ENCODE measurements at regions not wholly inside any gene's neighbourhood (a gene's known extent, or its start where the extent isn't known, plus 50 kb on each side); places are given as distances from the start of the nearest gene placed in this dataset.

DNA sequence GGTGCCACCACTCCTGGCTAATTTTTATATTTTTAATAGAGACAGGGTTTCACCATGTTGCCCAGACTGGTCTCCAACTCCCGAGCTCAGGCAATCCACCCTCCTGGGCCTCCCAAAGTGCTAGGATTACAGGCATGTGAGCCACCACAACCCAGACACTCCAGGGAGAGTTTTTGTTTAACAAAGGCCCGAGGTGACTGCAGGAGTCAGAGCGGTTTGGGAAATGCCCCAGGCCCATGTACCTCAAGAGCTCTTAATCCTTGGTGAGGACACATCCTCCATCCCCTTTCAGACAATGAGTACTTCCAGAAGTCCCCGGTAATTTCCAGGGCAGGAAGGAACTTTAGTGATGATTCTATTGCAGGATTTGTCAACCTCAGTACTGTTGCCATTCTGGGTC is 176.0 kb downstream of the ESRRB start:
- Histone ChIP-seq H4K20me1 (no peaks in the 10 kb centered on the region), H3K4me3 (no peak overlapping the region), H3K9ac (no peak overlapping the region), H3K4me1 (no peaks in the 10 kb centered on the region), H3K36me3 (no peaks in the 10 kb centered on the region), H3K9me3 (replicated peaks in 1 of 11) (no peaks in the 10 kb centered on the region), H3K4me2 (no peak overlapping the region), H3K27ac (no peak overlapping the region), H3K27me3 (no peaks in the 10 kb centered on the region)
- no peak for TF ChIP-seq Cebpa-rat (IDR thresholded peaks at IDR 0.05)

DNA sequence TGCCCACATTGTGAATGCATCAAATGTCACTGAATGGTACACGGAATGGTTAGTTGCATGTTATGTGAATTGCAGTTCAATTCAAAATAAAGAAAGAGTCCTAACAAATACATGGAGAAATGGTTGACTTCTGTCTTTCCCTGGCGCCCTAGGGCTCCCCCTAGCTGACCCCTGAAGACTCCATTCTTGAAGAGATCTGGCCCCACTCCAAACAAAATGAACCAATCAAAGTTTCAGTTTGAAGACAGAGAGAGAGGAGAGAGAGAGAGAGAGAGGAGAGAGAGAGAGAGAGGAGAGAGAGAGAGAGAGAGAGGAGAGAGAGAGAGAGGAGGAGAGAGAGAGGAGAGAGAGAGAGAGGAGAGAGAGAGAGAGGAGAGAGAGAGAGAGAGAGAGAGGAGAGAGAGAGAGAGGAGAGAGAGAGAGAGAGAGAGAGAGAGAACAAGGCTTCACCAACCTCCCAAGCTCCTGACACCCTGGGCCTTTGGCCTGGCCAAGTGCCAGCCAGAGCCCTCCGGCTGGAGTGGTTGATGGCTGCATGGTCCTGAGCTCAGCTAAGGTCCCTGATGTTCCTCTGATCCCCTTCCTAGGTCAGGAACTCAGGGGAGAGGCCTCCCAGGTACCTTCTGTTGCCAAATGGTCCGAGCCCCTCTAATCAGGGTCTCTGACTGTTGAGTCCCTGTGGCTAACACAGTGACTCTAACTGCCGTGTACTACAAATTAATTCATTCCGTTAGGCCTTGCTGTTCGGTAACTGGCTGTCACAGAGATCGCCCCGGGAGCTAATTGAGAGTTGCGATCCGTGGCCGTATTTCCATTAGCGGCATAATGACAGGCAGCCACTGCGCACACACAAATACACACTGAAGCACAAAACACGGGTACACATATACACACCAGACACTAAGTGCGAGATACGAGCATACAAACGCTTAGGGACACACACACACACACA is 188.8 kb downstream of the ESRRB start:
- Histone ChIP-seq H3K4me1 (no peaks in the 10 kb centered on the region), H3K4me2 (no peak overlapping the region), H3K27me3 (no peaks in the 10 kb centered on the region), H3K9me3 (replicated peaks in 1 of 11) (peaks cover 7 to 20% (median 10%) of the 10 kb centered on the region in 11 experiments; a peak in 18 of 22 replicates), H4K20me1 (no peaks in the 10 kb centered on the region), H3K36me3 (no peaks in the 10 kb centered on the region), H3K27ac (no peak overlapping the region), H3K4me3 (no peak overlapping the region), H3K9ac (no peak overlapping the region)
- no peak for TF ChIP-seq Cebpa-rat (IDR thresholded peaks at IDR 0.05)

DNA sequence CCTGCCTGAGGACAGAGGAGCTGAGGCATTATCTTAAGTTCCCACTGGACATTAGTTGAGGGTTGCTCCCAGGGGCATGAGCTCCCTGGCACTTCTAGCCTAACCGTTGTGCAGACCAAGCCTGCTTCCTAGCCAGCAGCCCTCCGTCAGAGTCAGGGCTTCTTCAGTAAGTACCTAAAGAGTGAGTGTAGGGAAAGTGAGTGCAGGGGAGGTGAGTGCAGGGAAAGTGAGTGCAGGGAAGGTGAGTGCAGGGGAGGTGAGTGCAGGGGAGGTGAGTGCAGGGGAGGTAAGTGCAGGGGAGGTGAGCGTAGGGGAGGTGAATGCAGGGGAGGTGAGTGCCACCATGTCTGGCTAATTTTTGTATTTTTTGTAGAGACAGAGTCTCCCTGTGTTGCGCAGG is 190.5 kb downstream of the ESRRB start:
- Histone ChIP-seq H3K36me3 (no peaks in the 10 kb centered on the region), H4K20me1 (no peaks in the 10 kb centered on the region), H3K27ac (no peak overlapping the region), H3K9ac (no peak overlapping the region), H3K27me3 (no peaks in the 10 kb centered on the region), H3K4me2 (no peak overlapping the region), H3K4me3 (no peak overlapping the region), H3K4me1 (no peaks in the 10 kb centered on the region), H3K9me3 (replicated peaks in 1 of 11) (peaks cover 9 to 28% (median 14%) of the 10 kb centered on the region in 11 experiments; a peak in 18 of 22 replicates)
- no peak for TF ChIP-seq Cebpa-rat (IDR thresholded peaks at IDR 0.05)

DNA sequence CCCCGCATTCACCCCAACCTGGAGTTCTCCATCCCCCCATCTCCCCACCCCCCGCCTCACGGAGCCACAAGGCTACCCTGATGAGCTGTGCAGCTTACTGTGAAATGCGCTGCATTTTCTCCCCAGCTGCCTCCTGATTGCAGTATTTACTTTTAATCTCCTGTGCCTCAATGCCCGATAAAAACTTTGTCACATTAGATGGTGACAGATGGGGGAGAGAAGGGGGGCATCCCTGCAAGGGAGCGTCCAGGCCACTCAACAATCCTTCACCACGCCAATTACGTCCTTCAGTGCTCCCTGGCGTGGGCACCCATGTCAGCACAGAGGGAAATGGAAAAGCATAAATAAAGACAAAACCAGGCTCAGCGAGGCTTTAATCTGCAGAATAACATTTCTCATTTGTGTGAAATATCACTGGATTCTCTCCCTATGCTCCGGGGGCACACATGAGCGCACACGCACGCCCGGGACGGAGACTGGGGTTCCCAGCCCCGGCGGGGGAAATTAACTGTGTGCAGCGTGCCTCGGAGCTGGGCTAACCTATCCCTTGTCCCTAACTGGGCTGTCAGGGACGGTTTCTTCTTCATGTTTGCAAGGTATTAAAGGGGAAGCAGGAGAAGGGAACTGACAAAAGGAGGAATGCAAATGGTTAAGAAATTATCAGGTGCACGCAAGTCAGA is 186.7 kb upstream of the VASH1 start:
- no peaks in the 10 kb centered on the region for H3K27me3 ChIP-seq

DNA sequence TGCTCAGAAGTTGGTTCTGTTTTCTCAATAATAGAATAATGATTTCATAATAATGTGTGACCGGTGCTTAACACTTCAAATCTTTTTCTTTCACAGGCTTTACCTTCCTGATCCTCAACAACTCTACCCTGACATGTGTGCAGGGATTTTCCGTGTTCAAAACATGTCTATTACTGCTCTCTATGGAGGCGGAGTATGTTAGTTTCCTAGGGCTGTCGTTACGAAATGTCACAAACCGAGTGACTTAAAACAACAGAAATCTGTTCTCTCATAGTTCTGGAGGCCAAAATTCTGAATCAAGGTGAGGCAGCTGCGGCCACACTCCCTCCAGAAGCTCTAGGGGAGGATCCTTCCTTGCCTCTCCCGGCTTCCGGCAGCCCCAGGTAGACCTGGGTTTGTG is 186.2 kb upstream of the VASH1 start:
- Histone ChIP-seq H3K27ac (no peak overlapping the region), H3K9ac (no peak overlapping the region), H3K27me3 (no peaks in the 10 kb centered on the region), H4K20me1 (no peaks in the 10 kb centered on the region; a peak in 1 of 22 replicates), H3K36me3 (no peaks in the 10 kb centered on the region), H3K4me3 (no peak overlapping the region), H3K9me3 (replicated peaks in 1 of 11) (peaks cover 0 to 10% (median 1%) of the 10 kb centered on the region in 11 experiments; a peak in 7 of 22 replicates), H3K4me1 (no peaks in the 10 kb centered on the region), H3K4me2 (no peak overlapping the region)
- TF ChIP-seq Cebpa-rat (IDR thresholded peaks at IDR 0.05), result no peak

More for the DNA sequence above, 186.7 kb upstream of the VASH1 start:
- TF ChIP-seq Cebpa-rat (IDR thresholded peaks at IDR 0.05), result no peak
- no peaks in the 10 kb centered on the region for H3K36me3 ChIP-seq
- no peaks in the 10 kb centered on the region; a peak in 1 of 22 replicates for H4K20me1 ChIP-seq
- no peak overlapping the region for H3K27ac ChIP-seq
- no peak overlapping the region for H3K4me3 ChIP-seq
- H3K4me2 ChIP-seq, result no peak overlapping the region
- no peaks in the 10 kb centered on the region for H3K4me1 ChIP-seq
- H3K9ac ChIP-seq, result no peak overlapping the region
- peaks cover under 1 to 15% (median 6%) of the 10 kb centered on the region in 11 experiments; a peak in 16 of 22 replicates for H3K9me3 ChIP-seq (replicated peaks in 1 of 11)

DNA sequence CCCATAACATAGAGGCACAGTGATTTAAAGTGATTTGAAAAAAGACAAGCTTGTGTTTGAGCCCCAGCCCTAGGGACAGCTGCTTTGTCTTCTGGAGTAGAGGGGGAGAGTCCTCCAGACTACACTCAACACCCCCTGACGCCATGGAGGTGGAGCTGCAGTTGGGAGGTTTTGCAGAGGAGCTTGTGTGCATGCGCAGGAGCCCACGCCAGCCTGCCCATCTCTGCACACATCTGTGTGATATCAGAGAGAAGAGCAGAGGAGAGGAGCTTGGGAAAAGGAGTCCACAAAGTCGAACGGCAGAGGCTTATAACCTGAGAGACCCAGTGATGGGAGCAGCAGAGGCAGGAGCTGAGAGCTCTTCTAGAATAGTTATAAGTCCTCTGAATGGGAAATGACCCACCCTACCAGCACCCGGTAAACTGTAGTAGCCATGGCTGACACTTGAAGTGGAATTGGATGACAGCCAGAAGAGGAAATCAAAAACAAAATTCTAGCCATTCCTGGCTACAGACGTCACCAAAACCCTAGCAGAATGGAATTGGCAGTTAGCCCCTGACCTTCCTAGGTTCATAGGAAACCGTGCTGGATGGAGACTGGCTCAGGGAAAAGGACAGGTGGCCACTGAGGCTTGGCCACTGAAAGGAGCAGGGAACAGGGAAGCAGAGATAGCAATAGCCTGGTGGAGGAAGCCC is 185.1 kb upstream of the VASH1 start:
- no peaks in the 10 kb centered on the region; a peak in 1 of 22 replicates for H4K20me1 ChIP-seq
- no peak overlapping the region for H3K27ac ChIP-seq
- H3K27me3 ChIP-seq, result no peaks in the 10 kb centered on the region
- peaks cover 0 to 10% (median 0%) of the 10 kb centered on the region in 11 experiments; a peak in 1 of 22 replicates for H3K9me3 ChIP-seq (replicated peaks in 1 of 11)
- H3K9ac ChIP-seq, result no peak overlapping the region
- no peaks in the 10 kb centered on the region for H3K4me1 ChIP-seq
- H3K4me2 ChIP-seq, result no peak overlapping the region
- TF ChIP-seq Cebpa-rat (IDR thresholded peaks at IDR 0.05), result no peak
- H3K4me3 ChIP-seq, result no peak overlapping the region
- H3K36me3 ChIP-seq, result no peaks in the 10 kb centered on the region

DNA sequence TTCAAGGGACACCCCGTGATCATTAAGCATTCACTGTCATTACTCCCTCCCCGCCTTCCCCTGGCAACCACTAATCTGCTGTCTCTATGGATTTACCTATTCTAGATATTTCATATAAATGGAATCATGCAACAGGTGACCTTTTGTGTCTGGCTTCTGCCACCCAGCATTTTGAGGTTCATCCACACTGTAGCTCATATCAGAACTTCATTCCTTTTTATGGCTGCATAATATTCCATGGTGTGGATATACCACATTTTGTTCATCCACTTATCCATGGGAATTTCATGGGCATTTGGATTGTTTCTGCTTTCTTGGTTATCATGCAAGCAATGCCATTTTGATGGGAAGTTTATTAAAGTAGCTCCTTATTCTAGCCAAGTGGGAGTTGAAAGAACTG is 184.2 kb upstream of the VASH1 start:
- no peaks in the 10 kb centered on the region; a peak in 1 of 22 replicates for H4K20me1 ChIP-seq
- no peak overlapping the region for H3K9ac ChIP-seq
- no peak overlapping the region for H3K4me3 ChIP-seq
- H3K27ac ChIP-seq, result no peak overlapping the region
- H3K27me3 ChIP-seq, result no peaks in the 10 kb centered on the region
- no peak for TF ChIP-seq Cebpa-rat (IDR thresholded peaks at IDR 0.05)
- no peaks in the 10 kb centered on the region for H3K4me1 ChIP-seq
- peaks cover 0 to 10% (median 0%) of the 10 kb centered on the region in 11 experiments; a peak in 1 of 22 replicates for H3K9me3 ChIP-seq (replicated peaks in 1 of 11)
- no peaks in the 10 kb centered on the region for H3K36me3 ChIP-seq
- no peak overlapping the region for H3K4me2 ChIP-seq

DNA sequence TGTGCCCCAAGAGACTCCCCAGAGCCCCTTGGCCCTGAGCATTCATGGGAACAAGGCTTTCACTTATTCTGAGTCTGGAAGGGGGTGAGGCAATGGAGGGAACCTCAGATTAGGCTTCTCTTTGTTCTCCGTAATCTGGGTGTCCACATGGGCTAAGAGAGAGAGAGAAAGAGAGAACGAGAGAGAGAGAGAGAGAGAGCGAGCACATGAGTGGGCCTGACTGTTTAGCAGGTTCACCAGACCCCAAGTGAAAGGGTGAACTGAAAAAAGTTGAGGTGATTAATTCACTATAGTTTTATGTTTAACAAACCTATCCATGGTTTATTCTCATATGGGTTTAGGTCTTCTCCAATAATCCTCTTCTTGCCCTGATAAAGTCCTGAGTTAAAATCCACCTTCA is 183.4 kb upstream of the VASH1 start:
- Histone ChIP-seq H3K4me1 (no peaks in the 10 kb centered on the region), H3K9me3 (replicated peaks in 1 of 11) (peaks cover 0 to 10% (median 0%) of the 10 kb centered on the region in 11 experiments; a peak in 1 of 22 replicates), H3K4me2 (no peak overlapping the region), H3K36me3 (no peaks in the 10 kb centered on the region), H3K9ac (no peak overlapping the region), H4K20me1 (no peaks in the 10 kb centered on the region; a peak in 1 of 22 replicates), H3K4me3 (no peak overlapping the region), H3K27ac (no peak overlapping the region), H3K27me3 (no peaks in the 10 kb centered on the region)
- no peak for TF ChIP-seq Cebpa-rat (IDR thresholded peaks at IDR 0.05)

DNA sequence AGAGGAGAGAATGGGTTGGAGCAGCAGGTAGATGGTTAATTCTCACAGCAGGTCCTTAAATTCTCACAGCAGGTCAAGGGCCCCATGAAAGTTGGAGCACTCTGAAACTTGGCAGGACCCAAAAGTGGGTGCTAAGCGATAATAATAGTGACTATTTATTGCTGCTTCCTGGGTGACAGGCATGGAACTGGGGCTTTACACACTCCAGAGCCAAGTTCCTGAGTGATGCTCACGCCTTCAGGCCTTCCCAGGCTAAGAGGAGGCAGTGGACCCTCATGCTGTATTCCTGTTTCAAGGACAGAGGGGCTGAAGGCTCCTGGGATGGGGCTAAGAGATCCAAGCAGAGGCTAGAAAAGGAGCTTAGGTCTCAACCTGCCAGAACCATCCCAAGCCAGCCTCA is 180.9 kb upstream of the VASH1 start:
- H3K27ac ChIP-seq, result no peak overlapping the region
- no peaks in the 10 kb centered on the region for H3K4me1 ChIP-seq
- no peak overlapping the region for H3K9ac ChIP-seq
- no peaks in the 10 kb centered on the region for H3K36me3 ChIP-seq
- TF ChIP-seq Cebpa-rat (IDR thresholded peaks at IDR 0.05), result no peak
- no peaks in the 10 kb centered on the region for H3K27me3 ChIP-seq
- H3K4me2 ChIP-seq, result no peak overlapping the region
- no peak overlapping the region for H3K4me3 ChIP-seq
- H3K9me3 ChIP-seq (replicated peaks in 1 of 11), result peaks cover 0 to 10% (median 0%) of the 10 kb centered on the region in 11 experiments; a peak in 1 of 22 replicates
- no peaks in the 10 kb centered on the region for H4K20me1 ChIP-seq

Data from BLaER1 treated with 17β-estradiol and CSF1 and Interleukin-3, amounts not matched to agents 10 nM and 100 nM (cell line).